ENCODE measurements at regions not wholly inside any gene's neighbourhood (a gene's known extent, or its start where the extent isn't known, plus 50 kb on each side); places are given as distances from the start of the nearest gene placed in this dataset.
"Not testable (repeated sequence)": the region's sequence is repeated elsewhere in the genome, so short reads cannot be mapped to it uniquely, and the experiment has no call there.

DNA sequence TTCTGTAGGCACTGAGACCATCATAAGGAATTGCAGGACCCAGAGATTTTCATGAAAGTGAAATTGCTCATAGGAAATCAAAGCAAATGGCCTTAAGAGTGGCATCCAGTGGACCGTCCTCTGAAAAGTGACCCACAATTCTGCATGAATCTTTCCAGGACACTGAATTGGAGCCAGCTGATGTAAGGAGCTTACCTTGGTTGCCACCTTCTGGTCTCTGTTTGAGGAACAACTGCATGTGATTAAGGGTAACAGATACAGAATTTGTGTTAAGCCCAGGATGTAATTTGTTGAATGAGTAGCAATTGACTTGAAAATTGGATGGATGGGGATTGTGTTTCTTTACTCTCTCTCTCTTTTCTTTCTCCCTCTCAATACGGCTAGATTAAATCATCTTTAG, 49.9 kb upstream of the GAS1 start:
- DNase-seq (ENCODE audit: low read depth in 2 of 2) = no peak

DNA sequence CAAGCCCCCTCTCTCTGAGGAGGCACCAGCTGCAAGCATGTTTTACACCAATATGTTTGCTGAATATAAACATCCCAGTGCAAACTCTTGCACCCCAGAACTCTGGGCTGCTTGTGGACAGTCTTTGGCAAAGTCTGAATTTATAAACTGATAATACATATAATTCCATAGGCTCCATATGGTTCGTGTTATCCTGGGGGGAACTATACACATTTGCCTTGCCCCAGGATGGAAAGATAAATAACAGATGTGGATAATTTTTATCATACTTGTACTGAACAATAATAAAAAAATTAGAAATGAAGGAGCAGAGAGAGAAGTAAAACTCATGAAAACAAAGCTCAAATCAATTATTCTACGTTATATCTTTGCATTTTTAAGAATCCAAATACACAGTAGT, 50.6 kb upstream of the GAS1 start:
- DNase-seq (ENCODE audit: low read depth in 2 of 2) = no peak

DNA sequence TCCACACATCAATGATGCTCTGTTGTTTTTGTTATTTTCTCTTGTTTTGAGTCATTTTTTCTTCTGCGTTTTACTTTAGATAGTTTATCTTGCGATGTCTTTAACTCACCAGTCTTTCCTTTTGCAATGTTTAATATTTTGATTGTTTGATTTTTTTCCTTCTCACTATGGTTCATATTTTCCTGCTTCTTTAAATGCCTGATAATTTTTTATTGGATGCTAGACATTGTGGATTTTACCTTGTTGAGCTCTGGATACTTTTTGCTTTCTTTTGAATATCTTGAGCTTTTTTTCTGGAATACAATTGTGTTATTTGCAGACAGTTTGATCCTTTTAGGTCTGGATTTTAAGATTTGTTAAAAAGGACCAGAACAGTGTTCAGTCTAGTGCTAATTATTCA, 55.2 kb upstream of the GAS1 start:
- no peak for DNase-seq (ENCODE audit: low read depth in 2 of 2)

DNA sequence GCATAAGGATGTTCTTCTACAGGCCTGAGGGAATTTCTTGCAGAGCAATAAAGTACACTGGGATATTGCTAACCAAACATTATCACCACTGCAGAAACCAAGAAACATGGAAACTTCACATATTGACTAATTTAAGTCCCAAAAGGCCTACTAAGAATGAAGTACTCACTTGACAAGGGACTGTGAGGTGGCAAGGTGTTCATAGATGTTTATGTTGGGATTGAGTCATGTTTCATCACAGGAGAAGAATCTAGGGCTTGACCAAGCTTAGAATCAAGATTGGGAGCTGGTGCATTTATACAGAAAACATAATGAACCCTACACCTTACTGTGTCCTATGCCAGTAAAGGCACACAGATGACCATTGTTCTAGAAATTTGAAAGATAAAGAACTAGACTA, 56.7 kb upstream of the GAS1 start:
- DNase-seq (ENCODE audit: low read depth in 2 of 2) = no peak

DNA sequence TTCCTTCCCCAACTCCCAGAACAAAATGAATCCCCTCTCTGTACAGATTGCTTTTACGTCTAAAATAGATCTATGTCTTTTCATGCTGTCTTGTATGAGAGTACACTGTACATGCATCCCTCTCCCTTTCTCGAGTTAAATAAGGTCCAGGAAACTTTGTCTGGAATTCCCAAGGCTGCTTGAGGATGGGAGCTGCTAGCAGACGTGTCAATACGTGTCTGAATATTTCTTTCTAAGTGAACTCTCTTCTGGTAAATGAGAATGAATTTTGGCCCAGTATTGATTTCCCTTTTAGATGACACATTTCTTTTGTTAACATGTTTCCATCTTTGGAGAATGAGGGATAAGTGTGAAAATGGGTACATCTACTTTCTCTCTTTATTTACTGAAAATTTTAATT, 59.6 kb upstream of the GAS1 start:
- DNase-seq (ENCODE audit: low read depth in 2 of 2) = no peak

DNA sequence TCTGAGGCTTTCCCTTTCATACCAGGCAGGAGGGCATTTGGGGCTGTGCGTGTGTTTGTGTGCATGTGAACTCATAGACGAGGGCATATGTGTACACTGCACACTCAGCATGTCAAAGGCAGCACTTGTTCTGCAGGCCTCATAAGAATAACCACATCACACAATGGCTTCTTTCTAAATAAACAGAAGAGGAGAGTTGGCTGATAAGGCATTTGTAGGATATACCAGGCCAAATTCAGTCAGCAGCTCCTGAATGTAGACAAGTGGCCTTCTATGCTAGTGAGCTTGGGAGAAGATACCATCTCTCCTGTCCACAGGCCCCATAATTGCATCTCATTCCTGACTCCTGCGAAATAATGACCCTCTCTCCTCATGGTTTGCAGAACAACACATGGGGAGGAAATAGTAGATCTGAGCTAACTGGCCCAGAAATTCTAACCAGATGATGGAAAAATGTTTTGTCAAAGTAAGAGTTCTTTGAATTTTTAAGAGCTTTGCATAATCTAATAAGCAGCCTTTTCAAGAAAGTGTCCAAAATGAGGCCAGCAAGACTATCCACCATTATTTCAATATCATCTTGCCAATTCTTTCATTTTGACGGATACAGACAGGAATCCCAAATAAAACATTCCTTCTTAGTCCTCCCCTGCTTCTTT, 60.5 kb upstream of the GAS1 start:
- no peak for DNase-seq (ENCODE audit: low read depth in 2 of 2)

DNA sequence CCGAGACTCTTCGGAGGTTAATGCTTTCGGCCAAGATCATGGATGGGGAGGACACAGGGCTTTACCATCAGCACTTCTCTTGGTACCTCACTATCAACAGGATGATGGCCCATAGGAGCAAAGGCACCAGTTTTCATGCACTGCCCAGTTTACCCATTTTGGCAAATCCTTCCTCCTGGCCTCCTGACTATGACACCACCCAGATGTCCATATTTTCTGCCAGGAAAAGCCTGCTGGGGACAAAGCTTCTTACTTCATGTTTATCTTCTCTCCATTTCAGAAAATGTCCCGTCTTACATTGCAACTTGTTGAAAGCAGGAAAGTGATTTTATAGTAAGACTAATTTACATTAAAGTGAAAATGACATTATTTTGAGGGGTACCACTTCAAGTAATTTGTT, 61.4 kb upstream of the GAS1 start:
- DNase-seq (ENCODE audit: low read depth in 2 of 2) = no peak

DNA sequence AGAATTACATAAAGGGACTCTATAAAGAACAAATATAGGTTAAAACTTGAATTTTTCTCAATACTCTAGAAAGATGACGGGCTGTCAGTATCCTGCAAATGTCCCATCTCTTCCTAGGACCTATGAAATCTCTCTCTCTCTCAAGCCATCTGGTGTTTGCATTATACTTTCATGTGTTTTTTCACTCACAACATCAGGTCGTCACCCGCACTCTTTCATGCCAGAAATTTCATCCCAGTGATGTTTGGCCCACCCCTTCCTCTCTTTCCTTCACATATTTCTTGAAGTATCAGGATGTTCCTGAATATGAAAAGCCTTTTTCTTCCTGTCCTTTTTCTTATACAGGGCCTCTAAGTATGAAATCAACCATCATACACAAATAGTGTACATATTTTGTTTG, 63.3 kb upstream of the GAS1 start:
- DNase-seq (ENCODE audit: low read depth in 2 of 2) = no peak

DNA sequence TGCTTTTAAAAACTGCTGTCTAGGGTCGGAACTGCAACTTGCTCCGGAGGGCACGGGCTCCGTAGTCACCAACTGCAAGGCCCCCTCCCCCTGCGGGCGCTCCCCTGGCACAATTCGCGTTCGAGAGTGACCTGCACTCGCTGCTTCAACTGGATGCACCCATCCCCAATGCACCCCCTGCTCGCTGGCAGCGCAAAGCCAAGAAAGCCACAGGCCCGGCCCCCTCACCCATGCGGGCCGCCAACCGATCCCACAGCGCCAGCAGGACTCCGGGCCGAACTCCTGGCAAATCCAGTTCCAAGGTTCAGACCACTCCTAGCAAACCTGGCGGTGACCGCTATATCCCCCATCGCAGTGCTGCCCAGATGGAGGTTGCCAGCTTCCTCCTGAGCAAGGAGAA, 64.2 kb upstream of the GAS1 start:
- DNase-seq (ENCODE audit: low read depth in 2 of 2) = no peak

DNA sequence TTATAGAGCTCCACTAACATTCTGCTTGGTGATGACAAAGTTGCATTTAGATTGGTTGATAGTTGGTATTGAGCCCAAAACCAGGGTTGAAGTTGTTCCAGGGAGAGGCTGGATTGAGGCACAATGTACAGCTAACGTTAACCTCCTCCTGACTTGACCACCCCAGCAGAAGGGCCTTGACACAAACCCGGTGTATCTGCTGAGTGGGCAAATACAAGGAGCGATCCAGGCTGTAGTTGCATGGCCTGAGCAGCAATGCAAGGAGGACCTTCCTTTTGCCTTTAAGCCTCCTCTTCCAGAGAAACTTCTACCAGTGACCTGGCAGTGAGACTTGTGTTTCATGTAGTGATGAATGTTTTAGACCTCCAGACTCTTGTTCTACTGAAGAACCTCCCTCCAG, 66.2 kb upstream of the GAS1 start:
- no peak for DNase-seq (ENCODE audit: low read depth in 2 of 2)

DNA sequence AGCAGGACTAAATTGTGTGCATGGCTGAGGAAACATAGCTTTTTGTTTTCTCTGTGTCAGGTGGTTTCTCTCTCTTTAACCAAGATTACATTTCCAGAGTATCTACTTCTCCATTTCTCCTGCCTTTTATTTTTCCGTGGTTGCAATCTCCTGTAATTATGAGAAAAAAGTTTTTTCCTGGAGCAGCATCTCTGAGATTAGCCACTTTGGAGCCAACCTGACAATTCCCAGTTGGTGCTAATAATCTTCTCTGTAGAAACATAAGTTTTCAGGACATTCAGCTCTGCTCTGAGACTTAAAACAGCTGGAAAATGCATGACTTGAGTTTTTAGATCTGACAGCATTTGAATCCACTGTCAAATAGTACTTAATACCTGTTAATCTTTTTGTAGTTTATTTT, 67.1 kb upstream of the GAS1 start:
- DNase-seq (ENCODE audit: low read depth in 2 of 2) = no peak

DNA sequence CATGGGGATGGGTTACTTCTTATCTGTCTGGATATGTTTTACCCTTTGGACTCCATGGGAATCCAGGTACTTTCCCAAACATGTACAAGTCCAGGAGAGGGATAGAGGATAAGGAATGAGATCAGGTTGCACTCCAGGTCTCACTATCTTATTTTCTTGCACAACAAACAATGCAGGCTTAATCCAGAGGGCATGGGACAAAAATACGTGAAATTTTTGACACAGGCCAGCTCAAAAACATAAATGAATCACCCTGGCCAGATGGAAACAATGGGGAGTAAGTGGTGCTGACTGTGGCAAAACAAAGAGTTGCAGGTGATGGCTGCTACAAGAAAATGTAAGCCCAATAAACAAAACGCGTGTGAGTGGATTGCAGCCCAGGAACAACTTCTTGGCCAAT, 69.4 kb upstream of the GAS1 start:
- DNase-seq (ENCODE audit: low read depth in 2 of 2) = no peak

DNA sequence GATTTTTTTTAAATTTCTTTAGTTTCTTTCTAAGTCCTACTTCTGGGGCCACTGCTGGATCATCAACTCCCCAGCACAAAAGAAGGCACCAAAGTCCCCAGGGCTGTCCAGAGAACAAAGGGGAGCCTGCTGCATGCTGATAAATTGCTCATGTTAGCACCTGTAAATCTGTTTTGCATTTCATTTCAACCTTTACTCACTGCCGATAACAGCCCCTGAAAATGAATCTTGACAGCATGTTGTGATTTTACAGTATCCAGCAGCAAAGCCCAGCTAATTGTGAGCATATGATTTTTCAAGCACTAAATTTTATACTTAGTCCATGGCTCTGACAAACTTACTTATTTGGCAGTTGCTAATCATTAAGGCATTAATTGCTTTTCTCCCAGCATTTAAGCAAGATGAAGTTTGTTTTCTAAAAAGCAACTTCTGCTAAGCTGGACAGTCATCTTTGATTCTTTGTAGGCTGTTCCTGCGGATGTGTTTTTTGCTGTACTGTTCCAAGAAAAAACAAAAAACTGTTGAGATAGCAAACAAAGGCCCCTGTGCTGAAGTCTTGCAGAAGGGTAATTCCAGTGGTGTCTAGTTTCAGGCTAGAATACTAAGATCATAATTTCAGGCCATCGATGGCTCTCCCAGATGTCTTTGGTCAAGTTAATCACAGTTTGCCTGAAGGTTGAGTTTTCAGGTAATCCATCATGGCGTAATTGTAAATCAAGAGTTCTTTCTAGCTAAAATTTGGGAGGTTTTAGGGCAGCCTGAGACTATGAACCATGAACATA, 73.1 kb upstream of the GAS1 start:
- DNase-seq (ENCODE audit: low read depth in 2 of 2) = no peak

DNA sequence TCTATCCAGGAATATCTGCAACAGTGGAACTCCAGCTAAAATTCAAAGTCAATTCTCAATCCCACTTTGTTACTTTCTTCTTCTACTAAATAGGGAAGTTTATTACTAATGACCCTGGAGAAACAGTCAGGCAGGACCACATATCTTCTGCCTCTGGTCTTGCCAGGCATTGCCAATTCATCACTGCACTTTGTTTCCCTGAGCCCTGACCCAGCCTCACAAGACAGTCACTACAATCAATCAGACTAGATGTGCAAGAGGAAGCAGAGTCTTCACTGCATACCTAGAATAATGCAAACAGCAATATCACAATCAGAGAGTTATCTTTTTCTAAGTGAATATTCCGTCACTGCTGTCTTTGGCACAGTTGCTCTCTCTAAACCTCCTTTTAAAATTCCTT, 74.9 kb upstream of the GAS1 start:
- DNase-seq (ENCODE audit: low read depth in 2 of 2) = no peak

DNA sequence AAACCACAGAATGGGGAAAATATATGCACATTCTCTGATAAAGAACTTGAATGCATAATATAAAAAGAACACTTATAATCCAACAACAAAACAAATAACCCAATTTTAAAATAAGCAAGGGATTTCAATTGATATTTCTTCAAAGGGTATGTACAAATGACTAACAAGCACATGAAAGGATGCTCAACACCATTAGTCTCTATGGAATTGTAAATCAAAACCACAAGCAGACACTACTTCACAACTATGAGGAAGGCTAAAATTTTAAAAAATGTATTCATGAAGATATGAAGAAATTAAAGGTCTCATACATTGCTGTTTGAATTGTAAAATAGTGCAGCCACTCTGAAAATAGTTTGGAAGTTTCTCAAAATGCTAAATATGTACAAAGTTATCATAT, 78.9 kb upstream of the GAS1 start:
- DNase-seq (ENCODE audit: low read depth in 2 of 2) = no peak

DNA sequence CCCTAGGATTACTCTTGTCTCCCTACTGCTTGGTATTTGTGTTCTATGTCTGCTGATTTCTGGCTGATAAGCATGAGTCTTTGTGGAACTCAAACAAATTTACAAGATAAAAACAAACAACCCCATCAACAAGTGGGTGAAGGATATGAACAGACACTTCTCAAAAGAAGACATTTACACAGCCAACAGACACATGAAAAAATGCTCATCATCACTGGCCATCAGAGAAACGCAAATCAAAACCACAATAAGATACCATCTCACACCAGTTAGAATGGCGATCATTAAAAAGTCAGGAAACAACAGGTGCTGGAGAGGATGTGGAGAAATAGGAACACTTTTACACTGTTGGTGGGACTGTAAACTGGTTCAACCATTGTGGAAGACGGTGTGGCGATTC, 81.5 kb upstream of the GAS1 start:
- not testable (repeated sequence) for DNase-seq (ENCODE audit: low read depth in 2 of 2)

DNA sequence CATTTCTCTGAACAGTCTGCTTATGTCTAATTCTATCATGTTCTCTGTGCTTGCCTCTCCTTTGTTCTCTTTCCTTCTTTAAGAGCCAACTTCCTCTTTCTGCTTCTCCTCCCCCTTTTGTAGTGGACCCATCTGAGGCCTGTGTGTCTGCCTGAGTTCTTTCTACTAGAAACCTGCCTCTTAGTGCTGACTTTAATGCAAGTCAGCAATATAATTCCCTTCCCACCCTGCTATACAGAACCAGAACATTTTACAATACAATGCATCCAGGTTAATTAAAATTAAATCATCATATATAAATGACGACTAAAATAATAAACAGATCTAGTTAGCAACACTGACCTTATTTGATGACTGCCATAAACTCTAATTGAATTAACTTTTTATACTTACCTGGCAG, 82.6 kb upstream of the GAS1 start:
- DNase-seq (ENCODE audit: low read depth in 2 of 2) = no peak

DNA sequence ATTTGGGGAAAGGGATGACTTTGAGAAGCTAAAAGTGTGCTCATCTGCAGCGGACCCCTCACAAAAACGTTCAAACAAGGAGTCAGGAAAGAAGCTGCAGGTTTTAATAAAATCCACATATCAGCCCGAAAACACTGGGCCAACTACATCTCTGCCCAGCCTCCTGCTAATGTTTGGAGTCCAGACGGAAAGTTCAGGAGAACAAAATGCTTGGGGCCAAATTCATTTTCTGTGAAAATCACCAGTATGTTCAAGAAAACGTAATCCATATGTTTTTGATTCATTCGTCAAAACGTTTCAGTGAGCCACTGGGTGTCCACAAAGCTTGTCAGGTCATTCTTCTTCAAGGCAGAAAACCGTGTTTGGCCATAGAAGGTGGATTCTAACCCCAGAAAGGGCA, 87.5 kb upstream of the GAS1 start:
- no peak for DNase-seq (ENCODE audit: low read depth in 2 of 2)

DNA sequence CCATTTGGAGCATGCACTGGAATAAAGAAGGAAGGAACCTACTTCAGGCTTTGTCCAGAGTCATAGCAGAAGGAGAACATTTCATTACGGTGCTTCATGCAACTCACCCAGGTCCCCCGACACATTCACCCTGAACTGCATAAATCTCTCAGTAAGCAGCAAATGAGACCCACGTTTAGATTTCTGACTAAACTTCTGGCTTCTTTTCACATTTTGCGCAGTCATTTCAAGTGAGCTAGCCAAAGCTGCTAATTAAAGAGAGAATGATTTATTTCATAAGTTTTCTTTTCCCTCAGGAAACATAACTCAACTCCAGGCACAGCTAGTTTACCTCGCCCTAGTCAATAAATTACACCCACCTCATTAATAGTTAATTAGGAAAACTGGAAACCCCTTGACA, 88.6 kb upstream of the GAS1 start:
- no peak for DNase-seq (ENCODE audit: low read depth in 2 of 2)

DNA sequence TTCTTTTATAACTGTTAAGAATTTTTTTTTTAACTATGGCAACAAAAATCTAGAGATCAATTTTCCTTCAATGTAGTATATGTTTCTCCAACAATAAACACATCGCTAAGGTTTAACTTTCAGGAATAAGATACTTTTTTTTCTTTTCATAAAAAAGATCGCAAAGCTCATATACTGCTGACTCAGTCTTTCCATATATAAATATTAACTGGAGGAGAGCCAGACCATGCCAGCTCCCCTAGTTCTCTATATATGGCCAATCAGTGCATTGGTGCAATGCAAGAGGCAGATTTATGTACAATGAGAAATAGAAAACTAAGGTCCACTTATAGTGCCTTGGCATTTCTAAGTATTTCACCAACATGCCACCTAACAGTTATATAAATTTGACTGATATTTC, 89.2 kb upstream of the GAS1 start:
- DNase-seq (ENCODE audit: low read depth in 2 of 2) = no peak

DNA sequence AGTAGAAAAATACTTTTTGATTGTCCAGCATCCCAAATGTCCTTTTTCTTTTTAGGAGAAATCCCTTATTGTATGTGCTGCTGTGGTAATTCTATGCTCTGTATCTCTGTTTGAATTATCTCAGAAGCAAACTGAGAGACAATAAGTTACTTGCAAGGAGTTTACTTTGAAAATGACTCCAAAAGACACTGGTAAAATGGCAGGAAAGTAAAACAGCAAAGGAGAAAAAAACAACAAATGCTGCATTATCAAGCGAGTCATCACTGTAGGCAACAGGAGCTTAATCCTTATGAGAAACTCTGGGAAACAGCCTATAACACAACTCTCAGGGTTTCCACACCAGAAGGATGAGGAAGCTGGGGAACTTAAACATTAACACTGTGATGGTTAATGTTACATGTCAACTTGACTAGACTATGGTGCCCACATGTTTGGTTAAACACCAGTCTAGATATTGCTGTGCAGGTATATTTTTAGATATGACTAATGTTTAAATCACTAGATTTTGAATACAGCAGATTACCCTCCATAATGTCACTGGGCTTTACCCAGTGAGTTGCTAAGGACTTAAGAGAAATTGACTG, 92.6 kb upstream of the GAS1 start:
- no peak for DNase-seq (ENCODE audit: low read depth in 2 of 2)

DNA sequence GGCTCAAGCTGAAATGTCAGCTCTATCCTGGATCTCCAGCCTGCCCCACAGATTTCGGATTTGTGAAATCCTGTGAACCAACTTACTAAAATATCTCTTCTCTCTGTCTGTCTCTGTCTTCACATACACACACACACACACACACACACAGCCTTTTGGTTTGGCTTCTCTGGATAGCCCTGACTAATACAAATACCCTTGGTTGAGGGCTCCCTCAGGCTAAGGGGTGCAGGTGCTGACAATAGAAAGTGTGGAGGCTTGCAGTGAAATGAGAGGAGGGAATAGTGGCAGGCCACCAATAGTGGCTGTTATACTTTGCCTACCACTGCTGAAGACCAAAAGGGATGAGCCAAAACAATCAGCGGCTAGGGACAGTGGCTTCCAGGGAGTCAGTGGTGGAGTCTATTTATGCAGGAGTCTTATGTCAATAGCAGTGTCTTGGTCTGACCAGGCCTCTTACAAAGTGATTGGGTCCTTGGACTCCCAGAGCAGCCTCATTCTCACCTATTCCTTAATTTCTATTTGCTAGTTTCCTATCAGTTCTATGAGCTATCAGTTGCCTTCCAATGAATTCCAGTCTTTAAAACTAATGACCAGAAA, 93.2 kb upstream of the GAS1 start:
- DNase-seq (ENCODE audit: low read depth in 2 of 2) = no peak

Data from stimulated activated CD8-positive, alpha-beta memory T cell treated with anti-CD3 and anti-CD28 coated beads, Interleukin-7, amount 100 ng/mL, for 4 hours (primary cell).